ENCODE measurements at regions not wholly inside any gene's neighbourhood (a gene's known extent, or its start where the extent isn't known, plus 50 kb on each side); places are given as distances from the start of the nearest gene placed in this dataset.

DNA sequence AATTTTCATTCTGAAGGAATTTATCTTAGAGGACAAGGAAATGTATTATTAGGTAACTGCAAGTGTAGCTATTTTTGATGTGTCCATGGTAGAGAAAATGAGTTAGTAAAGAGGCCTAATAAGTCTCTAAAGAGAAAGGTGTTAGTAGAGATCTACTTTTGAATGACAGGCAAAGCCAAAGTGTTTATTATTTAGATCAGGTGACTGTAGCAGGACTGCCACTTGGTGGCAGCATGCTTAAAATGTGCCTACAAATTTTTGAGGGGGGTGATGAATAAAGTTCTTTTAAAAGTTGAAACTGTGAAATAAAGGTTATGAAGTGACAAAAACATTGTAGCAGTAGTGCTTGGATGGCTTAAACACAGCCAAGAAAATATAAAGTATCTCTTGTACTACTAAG is 421.5 kb upstream of the MEIS1 start:
- TF ChIP-seq EZH2phosphoT487 (conservative IDR thresholded peaks at IDR 0.05; ENCODE audit: low read length) = no peak
- TF ChIP-seq, protein P1, sequence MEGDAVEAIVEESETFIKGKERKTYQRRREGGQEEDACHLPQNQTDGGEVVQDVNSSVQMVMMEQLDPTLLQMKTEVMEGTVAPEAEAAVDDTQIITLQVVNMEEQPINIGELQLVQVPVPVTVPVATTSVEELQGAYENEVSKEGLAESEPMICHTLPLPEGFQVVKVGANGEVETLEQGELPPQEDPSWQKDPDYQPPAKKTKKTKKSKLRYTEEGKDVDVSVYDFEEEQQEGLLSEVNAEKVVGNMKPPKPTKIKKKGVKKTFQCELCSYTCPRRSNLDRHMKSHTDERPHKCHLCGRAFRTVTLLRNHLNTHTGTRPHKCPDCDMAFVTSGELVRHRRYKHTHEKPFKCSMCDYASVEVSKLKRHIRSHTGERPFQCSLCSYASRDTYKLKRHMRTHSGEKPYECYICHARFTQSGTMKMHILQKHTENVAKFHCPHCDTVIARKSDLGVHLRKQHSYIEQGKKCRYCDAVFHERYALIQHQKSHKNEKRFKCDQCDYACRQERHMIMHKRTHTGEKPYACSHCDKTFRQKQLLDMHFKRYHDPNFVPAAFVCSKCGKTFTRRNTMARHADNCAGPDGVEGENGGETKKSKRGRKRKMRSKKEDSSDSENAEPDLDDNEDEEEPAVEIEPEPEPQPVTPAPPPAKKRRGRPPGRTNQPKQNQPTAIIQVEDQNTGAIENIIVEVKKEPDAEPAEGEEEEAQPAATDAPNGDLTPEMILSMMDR (IDR thresholded peaks at IDR 0.05; ENCODE audit: insufficient read depth, low read length, poor library complexity, severe bottlenecking) = peak; percentile 9
